Neural progenitor cell (in vitro differentiated cells): ENCODE measurements at regions not wholly inside any gene's neighbourhood (a gene's known extent, or its start where the extent isn't known, plus 50 kb on each side); places are given as distances from the start of the nearest gene placed in this dataset.

Experiments
- DNase-seq: peaks from one replicate; pipeline ENCODE4 v3.0.0-alpha.2; 2016; ENCODE audit warnings: low spot score
- H2AFZ ChIP-seq: fragments of 200-600 bp; sonication (generic); replicated peaks from 2 replicates; pipeline ENCODE4 v1.6.1; 2016; ENCODE audit warnings: antibody characterized with exemption
- H3F3A ChIP-seq: fragments of 200-600 bp; sonication (generic); 2 replicates; pipeline ENCODE4 v1.6.1; 2016; ENCODE audit warnings: antibody characterized with exemption, low read depth
- H3K27ac ChIP-seq: fragments of 200-600 bp; sonication (generic); 2 replicates; pipeline ENCODE4 v1.5.1; 2016; ENCODE audit warnings: mild to moderate bottlenecking
- H3K27me3 ChIP-seq: fragments of 200-600 bp; sonication (generic); 2 replicates; pipeline ENCODE4 v1.6.1; 2016; ENCODE audit warnings: mild to moderate bottlenecking, moderate library complexity
- H3K36me3 ChIP-seq: fragments of 200-600 bp; sonication (generic); 2 replicates; pipeline ENCODE4 v1.5.1; 2016
- H3K4me1 ChIP-seq: fragments of 200-600 bp; sonication (generic); 2 replicates; pipeline ENCODE4 v1.6.1; 2016; ENCODE audit warnings: mixed run types
- H3K4me2 ChIP-seq: fragments of 200-600 bp; sonication (generic); 2 replicates; pipeline ENCODE4 v1.6.1; 2016
- H3K4me3 ChIP-seq: fragments of 200-600 bp; sonication (generic); 2 replicates; pipeline ENCODE4 v1.5.1; 2016
- H3K79me2 ChIP-seq: fragments of 200-600 bp; sonication (generic); 2 replicates; pipeline ENCODE4 v1.6.1; 2016; ENCODE audit warnings: low read depth
- H3K9ac ChIP-seq: fragments of 200-600 bp; sonication (generic); 2 replicates; pipeline ENCODE4 v1.6.1; 2016
- H3K9me3 ChIP-seq: fragments of 200-600 bp; sonication (generic); 2 replicates; pipeline ENCODE4 v1.5.1; 2016; ENCODE audit warnings: low read depth
- H4K20me1 ChIP-seq: fragments of 200-600 bp; sonication (generic); 2 replicates; pipeline ENCODE4 v1.6.1; 2016; ENCODE audit warnings: low read depth
- H3K27ac Mint-ChIP-seq: 3 replicates; pipeline ENCODE4 v1.8.0; 2021; ENCODE audit warnings: mixed read lengths
- H3K27me3 Mint-ChIP-seq: 2 replicates; pipeline ENCODE4 v1.8.0; 2022; ENCODE audit warnings: low read depth, mild to moderate bottlenecking, inconsistent platforms, moderate library complexity, mixed read lengths; ENCODE audit not compliant: insufficient read depth
- H3K36me3 Mint-ChIP-seq: 3 replicates; pipeline ENCODE4 v1.8.0; 2021; ENCODE audit warnings: mixed read lengths
- H3K4me1 Mint-ChIP-seq: 3 replicates; pipeline ENCODE4 v1.8.0; 2021; ENCODE audit warnings: mixed read lengths
- H3K4me3 Mint-ChIP-seq: 3 replicates; pipeline ENCODE4 v1.8.0; 2021; ENCODE audit warnings: mild to moderate bottlenecking, moderate library complexity, mixed read lengths
- H3K9me3 Mint-ChIP-seq: 3 replicates; pipeline ENCODE4 v1.8.0; 2020; ENCODE audit warnings: mixed read lengths
- CTCF ChIP-seq: fragments of 200-600 bp; sonication (generic); IDR thresholded peaks from 2 replicates; pipeline ENCODE4 v1.5.1; 2017; ENCODE audit warnings: antibody characterized with exemption, mild to moderate bottlenecking
- EZH2 ChIP-seq: fragments of 200-600 bp; sonication (generic); IDR thresholded peaks from 2 replicates; pipeline ENCODE4 v1.6.1; 2017; ENCODE audit warnings: antibody characterized with exemption, mild to moderate bottlenecking, moderate library complexity
- EZH2phosphoT487 ChIP-seq: fragments of 200-600 bp; sonication (generic); IDR thresholded peaks from 2 replicates; pipeline ENCODE4 v1.6.1; 2017; ENCODE audit warnings: antibody characterized with exemption

GRCh38 chr12:33752854-33753253, 269.4 kb upstream of the ALG10 start:
- H3K79me2 ChIP-seq: no peaks in the 10 kb centered on the region
- H3K27ac ChIP-seq: no peak overlapping the region
- no peak for DNase-seq
- H3K9me3 Mint-ChIP-seq: no peaks in the 10 kb centered on the region
- H3K36me3 ChIP-seq: no peaks in the 10 kb centered on the region
- no peaks in the 10 kb centered on the region for H3K36me3 Mint-ChIP-seq
- H3K27me3 Mint-ChIP-seq: no peaks in the 10 kb centered on the region
- no peaks in the 10 kb centered on the region for H3F3A ChIP-seq
- no peak overlapping the region for H3K27ac Mint-ChIP-seq
- H3K4me1 Mint-ChIP-seq: no peaks in the 10 kb centered on the region
- no peaks in the 10 kb centered on the region for H3K4me1 ChIP-seq
- H2AFZ ChIP-seq: no peak overlapping the region
- no peak overlapping the region for H3K4me3 ChIP-seq
- no peaks in the 10 kb centered on the region for H3K9me3 ChIP-seq
- TF ChIP-seq CTCF (no peak), EZH2phosphoT487 (no peak), EZH2 (no peak)
- no peak overlapping the region for H3K9ac ChIP-seq
- H3K27me3 ChIP-seq: no peaks in the 10 kb centered on the region
- H4K20me1 ChIP-seq: no peaks in the 10 kb centered on the region
- no peak overlapping the region for H3K4me3 Mint-ChIP-seq
- no peak overlapping the region for H3K4me2 ChIP-seq

GRCh38 chr12:33757701-33758100, 264.6 kb upstream of the ALG10 start:
- Histone ChIP-seq H3K36me3 (no peaks in the 10 kb centered on the region), H2AFZ (no peak overlapping the region), H3K27me3 (no peaks in the 10 kb centered on the region), H3K4me2 (no peak overlapping the region), H4K20me1 (no peaks in the 10 kb centered on the region), H3K27ac (no peak overlapping the region), H3K9me3 (no peaks in the 10 kb centered on the region), H3K79me2 (no peaks in the 10 kb centered on the region), H3K4me1 (no peaks in the 10 kb centered on the region), H3F3A (no peaks in the 10 kb centered on the region), H3K9ac (no peak overlapping the region), H3K4me3 (no peak overlapping the region)
- DNase-seq: no peak
- no peaks in the 10 kb centered on the region for H3K9me3 Mint-ChIP-seq
- no peak for TF ChIP-seq CTCF
- no peak for TF ChIP-seq EZH2phosphoT487
- no peak for TF ChIP-seq EZH2
- H3K4me3 Mint-ChIP-seq: no peak overlapping the region
- no peaks in the 10 kb centered on the region for H3K36me3 Mint-ChIP-seq
- no peak overlapping the region for H3K27ac Mint-ChIP-seq
- H3K27me3 Mint-ChIP-seq: no peaks in the 10 kb centered on the region
- no peaks in the 10 kb centered on the region for H3K4me1 Mint-ChIP-seq

- DNase-seq: no peak
- Histone ChIP-seq H3K27ac (no peak overlapping the region), H4K20me1 (no peaks in the 10 kb centered on the region), H3K36me3 (no peaks in the 10 kb centered on the region), H2AFZ (peak overlapping the region; percentile 35), H3K9ac (no peak overlapping the region), H3F3A (no peaks in the 10 kb centered on the region), H3K9me3 (no peaks in the 10 kb centered on the region), H3K4me1 (no peaks in the 10 kb centered on the region), H3K79me2 (no peaks in the 10 kb centered on the region), H3K4me3 (no peak overlapping the region), H3K27me3 (no peaks in the 10 kb centered on the region), H3K4me2 (no peak overlapping the region)
- no peak overlapping the region for H3K27ac Mint-ChIP-seq
- no peaks in the 10 kb centered on the region for H3K9me3 Mint-ChIP-seq
- no peak overlapping the region for H3K4me3 Mint-ChIP-seq
- no peaks in the 10 kb centered on the region for H3K4me1 Mint-ChIP-seq
- TF ChIP-seq CTCF: no peak
- no peak for TF ChIP-seq EZH2
- TF ChIP-seq EZH2phosphoT487: no peak
- no peaks in the 10 kb centered on the region for H3K36me3 Mint-ChIP-seq
- no peaks in the 10 kb centered on the region for H3K27me3 Mint-ChIP-seq
Measured at GRCh38 chr12:33759279-33759678, 263.0 kb upstream of the ALG10 start.

GRCh38 chr12:33763331-33763730, 259.0 kb upstream of the ALG10 start:
- Histone ChIP-seq H4K20me1 (no peaks in the 10 kb centered on the region), H3K9ac (no peak overlapping the region), H3K36me3 (no peaks in the 10 kb centered on the region), H3K9me3 (no peaks in the 10 kb centered on the region), H2AFZ (no peak overlapping the region), H3F3A (no peaks in the 10 kb centered on the region), H3K27me3 (no peaks in the 10 kb centered on the region), H3K79me2 (no peaks in the 10 kb centered on the region), H3K4me1 (no peaks in the 10 kb centered on the region), H3K27ac (no peak overlapping the region), H3K4me2 (no peak overlapping the region), H3K4me3 (no peak overlapping the region)
- Mint-ChIP-seq H3K4me1 (no peaks in the 10 kb centered on the region), H3K36me3 (no peaks in the 10 kb centered on the region), H3K9me3 (no peaks in the 10 kb centered on the region), H3K4me3 (no peak overlapping the region), H3K27me3 (no peaks in the 10 kb centered on the region), H3K27ac (no peak overlapping the region)
- no peak for DNase-seq
- TF ChIP-seq CTCF: no peak
- TF ChIP-seq EZH2phosphoT487: no peak
- TF ChIP-seq EZH2: no peak
